Colonic mucosa (tissue), 4 donors: ENCODE measurements at regions not wholly inside any gene's neighbourhood (a gene's known extent, or its start where the extent isn't known, plus 50 kb on each side); places are given as distances from the start of the nearest gene placed in this dataset.

Source experiments
- DNase-seq: peaks from one replicate; pipeline ENCODE4 v3.0.0-alpha.2; 2020
- H3K27ac ChIP-seq: fragments of 200-600 bp; one replicate; pipeline ENCODE4 v1.8.0; 2021
- H3K27me3 ChIP-seq: fragments of 200-600 bp; one replicate; pipeline ENCODE4 v1.8.0; 2021
- H3K36me3 ChIP-seq: fragments of 200-600 bp; one replicate; pipeline ENCODE4 v1.8.0; 2021
- H3K4me1 ChIP-seq: fragments of 200-600 bp; one replicate; pipeline ENCODE4 v1.8.0; 2021; ENCODE audit warnings: mild to moderate bottlenecking
- H3K4me3 ChIP-seq: fragments of 200-600 bp; one replicate; pipeline ENCODE4 v1.8.0; 2021
- H3K9ac ChIP-seq, 2 donors: one replicate each; pipeline ENCODE4 v1.7.0; 2013; ENCODE audit warnings: control low read depth in 2 of 2, low read depth in 2 of 2, low read length in 2 of 2
- H3K9me3 ChIP-seq: fragments of 200-600 bp; one replicate; pipeline ENCODE4 v1.8.0; 2021
- CTCF ChIP-seq: fragments of 200-600 bp; IDR thresholded peaks from one replicate; pipeline ENCODE4 v1.8.0; 2022; ENCODE audit warnings: antibody characterized with exemption, mild to moderate bottlenecking
- intact Hi-C: fragments of 100-400 bp; cut with DNase I; formaldehyde crosslinking; loops from one replicate; pipeline ENCODE4 v1.14.1; 2022
- donor health status: healthy.
- donor health status: DM: no; HTN: no; CAD: no.
- donor health status: DM: no; HTN: no; CAD: no.

- no peaks in the 10 kb centered on the region for H3K36me3 ChIP-seq
- no peak for DNase-seq
- H3K4me3 ChIP-seq: no peak overlapping the region
- no peak overlapping the region for H3K9ac ChIP-seq
- no peaks in the 10 kb centered on the region for H3K4me1 ChIP-seq
- TF ChIP-seq CTCF: no peak
- H3K27ac ChIP-seq: no peak overlapping the region
- H3K27me3 ChIP-seq: no peaks in the 10 kb centered on the region
- intact Hi-C loops: no loop called here
- H3K9me3 ChIP-seq: no peaks in the 10 kb centered on the region
Measured at GRCh38 chr20:39117491-39117890, 155.3 kb downstream of the DHX35 start.

DNA sequence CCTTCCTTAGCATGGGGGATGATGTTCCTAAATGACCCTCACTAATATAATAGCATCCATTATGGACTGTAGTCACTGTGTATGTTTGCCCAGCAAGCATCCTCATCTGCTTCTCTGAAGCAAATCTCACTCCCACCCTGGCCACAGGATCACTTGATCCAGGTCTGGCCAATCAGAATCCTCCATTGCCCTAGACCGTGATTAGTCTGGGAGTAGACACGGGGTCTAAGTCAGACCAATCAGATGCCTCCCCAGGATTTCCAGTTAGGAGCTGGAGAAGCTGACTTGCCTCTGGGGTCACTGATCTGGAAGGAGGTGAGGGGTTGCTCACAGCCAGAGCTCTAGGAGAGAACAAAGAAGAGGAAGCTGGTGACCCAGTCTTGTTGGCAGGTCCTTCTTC is 153.9 kb downstream of the DHX35 start:
- H3K36me3 ChIP-seq: no peaks in the 10 kb centered on the region
- H3K9ac ChIP-seq: no peak overlapping the region
- intact Hi-C loops: no loop called here
- H3K27me3 ChIP-seq: no peaks in the 10 kb centered on the region
- no peak overlapping the region for H3K4me3 ChIP-seq
- no peak overlapping the region for H3K27ac ChIP-seq
- no peak for TF ChIP-seq CTCF
- no peaks in the 10 kb centered on the region for H3K9me3 ChIP-seq
- no peak for DNase-seq
- no peaks in the 10 kb centered on the region for H3K4me1 ChIP-seq

- no peaks in the 10 kb centered on the region for H3K27me3 ChIP-seq
- H3K9ac ChIP-seq: peak overlapping the region in 1 of 2 donors; percentile 24
- no peaks in the 10 kb centered on the region for H3K4me1 ChIP-seq
- intact Hi-C loops: no loop called here
- TF ChIP-seq CTCF: peak; percentile 28
- no peak overlapping the region for H3K4me3 ChIP-seq
- no peak overlapping the region for H3K27ac ChIP-seq
- no peaks in the 10 kb centered on the region for H3K36me3 ChIP-seq
- no peak for DNase-seq
- H3K9me3 ChIP-seq: no peaks in the 10 kb centered on the region
Measured at GRCh38 chr20:39112178-39112743, 150.1 kb downstream of the DHX35 start.

- TF ChIP-seq CTCF: no peak
- intact Hi-C loops: no loop called here
- no peak overlapping the region for H3K4me3 ChIP-seq
- H3K27ac ChIP-seq: no peak overlapping the region
- H3K36me3 ChIP-seq: no peaks in the 10 kb centered on the region
- H3K4me1 ChIP-seq: no peaks in the 10 kb centered on the region
- no peaks in the 10 kb centered on the region for H3K27me3 ChIP-seq
- no peak overlapping the region for H3K9ac ChIP-seq
- no peak for DNase-seq
- no peaks in the 10 kb centered on the region for H3K9me3 ChIP-seq
Measured at GRCh38 chr20:39111359-39112177, 149.4 kb downstream of the DHX35 start.

GRCh38 chr20:39110819-39111136 is 148.6 kb downstream of the DHX35 start:
- H3K9me3 ChIP-seq: no peaks in the 10 kb centered on the region
- H3K27ac ChIP-seq: no peak overlapping the region
- no peak for TF ChIP-seq CTCF
- H3K4me1 ChIP-seq: no peaks in the 10 kb centered on the region
- no peaks in the 10 kb centered on the region for H3K27me3 ChIP-seq
- no peak for DNase-seq
- no peak overlapping the region for H3K9ac ChIP-seq
- H3K36me3 ChIP-seq: no peaks in the 10 kb centered on the region
- no peak overlapping the region for H3K4me3 ChIP-seq
- intact Hi-C loops: no loop called here
